SK-MEL-5 (cell line): ENCODE measurements at regions not wholly inside any gene's neighbourhood (a gene's known extent, or its start where the extent isn't known, plus 50 kb on each side); places are given as distances from the start of the nearest gene placed in this dataset.

Experiments used
- DNase-seq: peaks from one replicate; pipeline ENCODE4 v3.0.0-alpha.2; 2016; ENCODE audit warnings: low read depth, low spot score
- in situ Hi-C: cut with HindIII; loops from 2 replicates; pipeline ENCODE4 v1.10.0; 2016; ENCODE audit warnings: low sequenced_read_pairs, high pct_unique_total_duplicates, low pct_unique_long_range_greater_than_20kb

DNA sequence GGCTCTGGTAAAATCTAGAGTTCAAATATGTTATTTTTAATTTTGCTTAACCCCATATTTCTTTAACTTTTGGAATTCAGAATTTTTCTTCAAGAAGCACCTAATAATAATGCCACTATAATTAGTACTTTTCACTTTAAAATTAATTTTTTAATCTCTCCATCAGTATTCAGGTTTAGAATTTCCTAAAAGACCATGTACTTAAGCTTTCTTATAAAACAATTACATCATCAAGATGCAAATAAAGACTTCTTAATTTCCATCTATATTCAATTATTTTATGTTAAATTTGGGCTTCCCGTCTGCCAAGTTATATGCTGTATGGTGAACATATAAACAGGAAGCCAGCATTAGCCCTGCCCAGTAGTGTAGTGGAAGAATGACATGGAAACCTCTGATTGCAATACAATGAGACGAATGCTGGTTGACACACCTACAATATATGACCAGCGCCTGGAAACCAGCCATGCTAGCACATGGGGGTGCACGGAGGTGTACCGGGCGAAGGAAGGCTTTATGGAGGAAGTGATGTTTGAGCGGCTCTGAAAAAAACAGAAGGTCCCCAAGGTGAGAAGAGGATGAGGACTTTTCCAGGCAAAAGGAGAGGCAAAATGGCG lies 82.2 kb downstream of the LLPH start:
- in situ Hi-C loops, result no loop called here
- no peak for DNase-seq

DNA sequence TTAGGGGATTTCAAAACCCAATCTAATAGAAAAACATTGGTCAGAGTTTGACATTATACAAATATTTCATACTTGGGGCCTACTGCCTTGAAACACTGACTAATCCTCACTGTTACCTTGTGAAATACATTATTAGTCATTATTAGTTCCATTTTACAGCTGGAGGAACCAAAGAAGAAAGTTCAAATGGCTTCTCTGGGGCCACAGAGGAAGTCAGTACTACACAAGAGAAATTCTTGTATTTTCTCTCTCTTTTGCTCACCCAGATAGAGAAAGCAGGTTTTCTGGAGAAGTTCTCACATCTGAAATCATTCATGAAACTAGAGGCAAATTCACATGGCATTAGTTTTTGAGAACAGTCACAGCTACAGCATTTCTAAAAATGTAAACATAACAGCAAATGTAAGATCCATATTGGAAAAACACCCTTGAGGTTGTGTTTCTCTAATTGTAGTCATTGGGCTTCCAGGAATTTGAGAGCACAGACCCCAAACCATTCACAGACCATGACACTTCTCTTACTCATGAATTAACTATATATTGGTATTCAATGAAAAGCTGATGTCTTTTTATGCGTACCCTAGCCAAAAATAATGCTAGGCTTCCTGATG lies 83.0 kb downstream of the LLPH start:
- in situ Hi-C loops, result no loop called here

DNA sequence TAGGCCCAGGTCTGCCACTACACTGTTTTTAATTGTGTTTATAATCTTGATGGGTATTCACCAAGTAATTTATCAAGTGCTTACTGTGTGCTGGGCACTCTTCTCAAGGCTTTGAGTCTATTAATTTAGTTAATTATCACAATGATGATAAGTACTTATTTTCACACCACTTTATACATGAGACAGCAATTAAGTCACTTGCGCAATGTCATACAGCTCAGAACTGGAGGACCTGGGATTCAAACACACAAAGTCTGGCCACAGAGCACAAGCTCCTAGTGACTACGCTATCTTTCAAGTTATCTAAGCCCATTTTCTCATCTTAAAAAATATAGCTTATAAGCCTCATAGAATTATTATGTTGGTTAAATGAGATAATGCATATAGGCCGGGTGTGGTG lies 85.0 kb downstream of the LLPH start:
- no peak for DNase-seq
- in situ Hi-C loops, result no loop called here

More for the DNA sequence above, 83.0 kb downstream of the LLPH start:
- no peak for DNase-seq

DNA sequence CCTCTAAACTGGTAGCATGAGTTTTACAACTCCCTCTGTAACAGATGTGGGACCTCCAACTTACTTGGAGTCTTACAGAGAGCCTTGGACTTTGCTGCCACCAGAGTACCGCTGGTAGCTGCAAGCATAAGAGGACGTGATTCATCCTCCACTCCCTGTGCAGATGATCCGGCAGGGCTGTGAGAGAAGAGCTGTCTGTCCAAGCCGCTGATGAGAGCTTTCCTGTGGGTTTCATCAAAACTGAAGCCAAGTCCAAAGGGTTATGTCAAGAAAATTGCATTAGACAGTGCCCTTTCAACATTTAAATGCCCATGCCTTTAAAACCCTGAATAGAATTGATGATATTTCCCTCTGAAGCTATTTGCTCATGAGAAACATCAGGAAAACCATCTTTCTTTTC lies 85.8 kb downstream of the LLPH start:
- DNase-seq, result peak; percentile 41
- in situ Hi-C loops, result no loop called here

DNA sequence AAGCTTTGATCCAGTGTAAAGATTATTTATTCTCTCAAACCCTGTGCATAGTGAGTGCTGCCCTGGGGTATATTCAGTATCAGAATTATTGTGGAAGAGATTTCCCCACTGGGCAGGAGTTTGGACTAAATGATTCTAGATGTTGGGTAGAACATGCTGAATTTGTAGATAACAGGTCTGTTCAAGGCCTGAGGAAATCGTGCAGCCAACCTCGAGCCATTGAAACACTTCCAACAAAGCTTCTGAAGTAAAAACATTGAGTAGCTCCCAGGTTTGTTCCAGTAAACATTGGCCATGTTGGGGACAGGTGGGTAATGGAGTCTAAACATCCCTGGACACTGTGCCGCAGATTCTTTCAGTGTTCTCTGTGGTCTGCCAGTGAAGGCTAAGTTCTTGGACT lies 87.5 kb downstream of the LLPH start:
- DNase-seq, result no peak
- in situ Hi-C loops, result no loop called here

DNA sequence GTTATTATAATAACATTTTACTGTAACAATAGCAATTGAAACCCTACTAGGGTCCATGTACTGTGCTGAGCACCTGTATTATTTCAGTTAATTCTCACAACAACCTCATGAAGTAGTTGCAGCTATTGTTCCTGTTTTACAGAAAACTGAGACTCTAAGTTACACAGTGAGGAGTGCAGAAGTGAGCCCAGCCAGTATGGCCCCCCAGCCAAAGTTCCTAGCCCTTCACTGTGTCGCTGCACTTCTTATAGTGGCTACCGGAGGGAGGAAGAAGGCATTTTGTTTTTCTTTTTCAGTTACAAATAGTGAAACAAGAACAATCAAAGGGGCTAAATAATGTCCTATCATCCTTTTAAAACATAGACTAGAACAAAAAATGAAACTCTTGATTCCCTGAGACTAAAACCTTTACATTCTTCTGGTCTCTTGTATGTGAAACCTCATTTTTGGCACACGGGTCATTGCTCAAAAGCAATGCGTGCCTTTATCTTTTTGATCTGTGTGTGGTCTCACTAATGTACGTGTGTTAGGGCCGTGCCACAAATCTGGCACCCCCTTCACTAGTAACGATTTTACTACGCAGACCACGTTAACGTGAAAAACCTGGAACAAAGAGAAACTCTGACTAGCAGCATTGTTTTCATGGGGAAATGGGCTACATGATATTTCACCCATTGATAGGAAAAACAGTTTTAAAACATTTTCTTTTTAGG lies 88.7 kb downstream of the LLPH start:
- in situ Hi-C loops, result no loop called here
- DNase-seq, result no peak

DNA sequence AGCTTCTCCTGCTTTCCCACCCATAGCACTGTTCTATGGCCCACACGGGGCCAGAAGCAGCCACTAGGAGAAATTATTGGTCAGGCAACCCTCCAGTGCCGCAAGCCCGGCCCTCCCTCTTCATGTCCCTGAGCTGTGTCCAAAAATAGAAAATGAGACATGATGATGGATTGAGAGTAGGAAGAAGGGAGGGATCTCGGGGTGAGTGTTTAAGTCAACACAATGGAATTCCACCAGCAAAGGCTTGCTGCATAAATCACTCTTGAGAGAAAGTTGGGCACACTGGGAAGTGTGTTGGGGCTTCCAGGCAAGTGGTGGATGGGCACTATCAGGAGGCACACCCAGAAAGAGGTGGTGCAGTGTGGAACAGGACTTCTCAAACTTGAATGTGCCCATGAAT lies 94.2 kb downstream of the LLPH start:
- DNase-seq, result no peak
- in situ Hi-C loops, result no loop called here

DNA sequence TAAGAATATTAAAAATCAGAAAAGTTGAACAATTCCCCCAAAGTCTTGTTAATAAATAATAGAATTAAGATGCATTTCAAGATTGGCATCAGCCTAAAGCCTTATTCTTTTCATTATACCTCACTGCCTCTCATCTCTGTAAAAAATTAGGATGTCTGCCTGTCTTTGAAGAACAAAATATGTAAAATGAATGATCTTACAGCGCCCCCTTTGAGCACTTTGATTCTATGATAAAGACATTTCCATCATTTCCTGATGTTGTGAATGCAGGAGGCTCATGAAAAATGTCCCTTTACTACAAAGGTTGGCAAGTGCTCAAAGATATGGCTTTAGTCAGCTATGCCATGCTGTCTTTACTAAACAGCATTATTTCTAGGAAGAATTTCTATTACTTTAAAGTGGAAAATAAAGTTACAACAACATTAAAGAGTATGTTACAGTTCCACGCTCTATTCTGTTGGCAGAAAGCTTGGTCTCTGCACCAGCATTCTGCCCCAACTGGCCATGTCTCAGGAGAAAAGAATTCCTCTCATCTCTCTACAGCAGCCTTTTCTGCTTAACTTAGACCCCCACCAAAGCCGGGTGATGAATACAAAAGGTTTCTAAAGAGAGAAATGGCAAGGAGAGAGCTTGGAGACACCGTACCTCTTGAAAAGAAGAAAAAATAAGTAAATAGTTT lies 95.1 kb downstream of the LLPH start:
- in situ Hi-C loops, result no loop called here

DNA sequence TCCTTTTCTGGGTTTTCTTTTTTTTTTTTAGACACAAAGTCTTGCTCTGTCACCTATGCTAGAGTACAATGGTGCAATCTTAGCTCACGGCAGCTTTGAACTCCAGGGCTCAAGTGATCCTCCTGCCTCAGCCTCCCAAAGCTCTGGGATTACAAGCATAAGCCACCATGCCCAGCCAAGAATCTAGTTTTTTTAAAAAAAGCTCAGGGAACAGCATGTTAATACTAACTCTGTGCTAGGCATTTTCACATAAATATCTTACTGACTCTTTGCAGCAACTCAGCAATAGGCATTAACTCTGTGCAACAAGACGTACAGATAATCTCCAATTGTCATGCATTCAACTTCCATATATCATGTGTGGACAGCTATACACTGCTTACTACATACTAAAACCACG lies 97.4 kb downstream of the LLPH start:
- in situ Hi-C loops, result no loop called here
- no peak for DNase-seq

More for the DNA sequence above, 95.1 kb downstream of the LLPH start:
- peak; percentile 79 for DNase-seq

DNA sequence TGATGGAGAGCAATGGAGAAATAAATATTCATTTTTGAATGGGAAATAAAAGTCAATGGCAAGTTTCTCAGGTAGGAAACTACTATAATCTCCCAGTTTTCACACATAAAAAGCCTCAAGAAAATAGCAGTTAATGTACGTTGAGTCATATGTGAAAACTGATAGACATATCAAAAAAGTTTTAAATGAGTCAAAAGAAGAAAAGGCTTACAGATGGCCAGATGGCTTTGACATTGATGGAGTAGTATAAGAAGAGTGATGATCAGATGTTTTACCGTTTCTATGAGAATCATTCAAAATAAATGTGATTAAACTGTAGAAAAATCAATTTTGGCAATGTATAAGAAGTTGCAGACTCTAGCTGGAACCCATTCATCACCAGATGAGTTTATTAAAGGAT lies 97.8 kb downstream of the LLPH start:
- in situ Hi-C loops, result no loop called here
- DNase-seq, result no peak

DNA sequence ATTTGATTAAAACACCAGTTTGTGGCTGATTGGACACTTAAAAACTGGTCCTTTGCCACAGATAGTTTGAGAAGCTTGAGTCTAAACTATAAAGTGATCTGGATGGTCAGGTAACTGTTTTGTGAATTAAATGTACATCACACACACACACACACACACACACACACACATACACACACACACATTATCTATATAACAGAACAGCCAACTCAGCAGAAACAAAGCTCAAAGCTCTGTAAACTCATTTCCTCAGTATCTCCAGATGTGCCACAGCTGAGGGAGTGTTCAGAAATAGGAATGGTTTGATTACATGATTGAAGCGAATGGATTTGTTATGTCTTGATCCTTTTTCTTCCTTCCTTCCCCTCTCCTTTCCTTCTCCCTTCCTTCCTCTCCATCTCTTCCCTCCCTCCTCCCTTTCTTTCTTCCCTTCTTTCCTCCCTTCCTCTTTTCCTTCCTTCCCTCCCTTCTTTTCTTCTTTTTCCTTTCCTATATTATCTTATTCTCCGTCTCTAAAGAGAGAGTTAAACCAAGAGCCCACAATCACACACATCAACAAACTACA lies 100.3 kb downstream of the LLPH start:
- in situ Hi-C loops, result no loop called here
- DNase-seq, result no peak

DNA sequence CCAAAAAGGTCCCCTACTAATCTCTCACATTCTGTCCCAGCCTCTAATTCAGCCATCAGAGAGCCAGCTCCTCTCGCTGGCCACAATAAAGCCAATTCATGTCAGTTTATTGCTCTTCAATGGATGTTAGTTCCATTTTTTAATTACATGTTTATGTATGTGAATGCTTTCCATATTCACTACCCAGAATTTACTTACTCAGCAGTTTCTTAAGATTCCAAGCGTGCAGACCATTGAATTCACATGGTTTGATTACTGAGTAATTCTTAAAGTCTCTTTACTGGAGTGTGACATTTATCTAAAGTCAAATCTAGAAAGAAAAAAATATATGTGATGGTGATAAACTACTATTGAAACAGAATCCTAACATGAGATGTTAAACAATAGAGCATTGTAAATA lies 102.2 kb downstream of the LLPH start:
- in situ Hi-C loops, result no loop called here
- DNase-seq, result no peak

DNA sequence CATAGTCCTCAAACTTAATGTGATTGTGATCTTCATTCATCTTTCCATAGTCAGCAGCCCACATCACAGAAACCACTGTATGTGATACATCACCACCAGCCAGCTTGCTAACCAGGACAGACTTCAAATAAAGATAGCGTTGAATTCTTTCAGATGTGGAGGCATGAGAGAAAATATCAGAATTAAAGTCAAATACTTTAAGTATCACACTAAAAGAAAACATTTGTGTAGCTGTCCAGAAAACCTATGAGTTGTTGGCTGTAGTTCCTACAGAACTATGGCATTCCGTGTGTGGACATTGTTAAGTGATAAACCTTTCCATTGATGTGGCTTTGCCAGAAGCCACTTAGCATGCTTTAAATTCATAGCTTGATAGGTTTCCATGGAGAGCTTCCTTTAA lies 105.1 kb downstream of the LLPH start:
- DNase-seq, result no peak
- in situ Hi-C loops, result no loop called here

DNA sequence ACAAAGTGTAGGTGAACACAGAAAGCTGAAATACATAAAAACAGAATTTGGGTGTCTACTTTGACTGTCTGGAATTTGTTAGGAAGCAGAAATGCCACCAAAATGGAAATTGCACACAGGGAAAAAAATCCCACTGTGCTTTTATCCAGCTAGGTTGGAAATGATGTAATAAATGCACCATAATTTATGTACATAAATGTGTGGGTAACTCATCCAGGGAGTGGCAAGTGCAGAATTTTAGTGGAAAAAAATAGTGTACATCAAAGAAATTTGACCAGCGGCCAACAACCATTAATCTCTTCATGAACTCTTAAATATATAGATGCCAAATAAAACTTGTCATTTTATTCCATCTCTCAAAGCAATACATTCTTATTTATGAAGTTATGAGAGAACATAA lies 105.6 kb downstream of the LLPH start:
- in situ Hi-C loops, result no loop called here
- DNase-seq, result no peak

DNA sequence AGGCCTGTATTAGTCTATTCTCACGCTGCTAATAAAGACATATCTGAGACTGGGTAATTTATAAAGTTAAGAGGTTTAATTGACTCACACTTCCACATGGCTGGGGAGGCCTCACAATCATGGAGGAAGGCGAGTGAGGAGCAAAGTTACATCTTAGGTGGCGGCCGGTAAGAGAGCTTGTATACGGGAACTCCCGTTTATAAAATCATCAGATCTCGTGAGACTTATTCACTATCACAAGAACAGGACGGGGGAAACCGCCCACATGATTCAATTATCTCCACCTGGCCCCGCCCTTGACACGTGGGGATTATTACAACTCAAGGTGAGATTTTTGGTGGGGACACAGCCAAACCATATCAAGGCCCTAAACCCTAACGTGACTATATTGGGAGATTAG lies 110.1 kb downstream of the LLPH start:
- in situ Hi-C loops, result no loop called here
- DNase-seq, result no peak

DNA sequence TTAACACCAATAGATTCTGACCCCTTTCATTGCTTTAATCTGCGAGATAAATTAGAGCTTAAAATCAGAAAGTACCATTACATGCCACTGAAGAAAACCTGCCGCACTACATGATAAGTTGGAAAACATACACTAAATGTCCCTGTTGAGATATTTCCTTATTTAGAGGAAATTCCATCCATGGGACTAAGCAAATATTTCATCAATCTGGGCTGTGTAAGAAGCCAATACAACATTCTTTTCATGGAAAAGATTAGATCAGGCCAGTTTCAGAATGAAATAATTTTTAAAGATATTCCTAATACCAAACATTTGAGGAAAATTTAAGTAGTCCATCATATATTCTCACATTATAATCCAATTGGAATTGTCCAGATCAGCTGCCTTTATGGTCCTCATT lies 112.8 kb downstream of the LLPH start:
- in situ Hi-C loops, result no loop called here
- DNase-seq, result no peak
